Activated CD4-positive, alpha-beta T cell treated with anti-CD3 and anti-CD28 coated beads, Interleukin-10, Interleukin-2, amounts not matched to agents 100 ng/mL and 50 ng/mL, durations not matched to agents 16 hours and 8 hours (primary cell): ENCODE measurements at regions not wholly inside any gene's neighbourhood (a gene's known extent, or its start where the extent isn't known, plus 50 kb on each side); places are given as distances from the start of the nearest gene placed in this dataset.

ENCODE experiments used
- DNase-seq: peaks from one replicate; pipeline ENCODE4 v3.0.0-alpha.2; 2020

DNA sequence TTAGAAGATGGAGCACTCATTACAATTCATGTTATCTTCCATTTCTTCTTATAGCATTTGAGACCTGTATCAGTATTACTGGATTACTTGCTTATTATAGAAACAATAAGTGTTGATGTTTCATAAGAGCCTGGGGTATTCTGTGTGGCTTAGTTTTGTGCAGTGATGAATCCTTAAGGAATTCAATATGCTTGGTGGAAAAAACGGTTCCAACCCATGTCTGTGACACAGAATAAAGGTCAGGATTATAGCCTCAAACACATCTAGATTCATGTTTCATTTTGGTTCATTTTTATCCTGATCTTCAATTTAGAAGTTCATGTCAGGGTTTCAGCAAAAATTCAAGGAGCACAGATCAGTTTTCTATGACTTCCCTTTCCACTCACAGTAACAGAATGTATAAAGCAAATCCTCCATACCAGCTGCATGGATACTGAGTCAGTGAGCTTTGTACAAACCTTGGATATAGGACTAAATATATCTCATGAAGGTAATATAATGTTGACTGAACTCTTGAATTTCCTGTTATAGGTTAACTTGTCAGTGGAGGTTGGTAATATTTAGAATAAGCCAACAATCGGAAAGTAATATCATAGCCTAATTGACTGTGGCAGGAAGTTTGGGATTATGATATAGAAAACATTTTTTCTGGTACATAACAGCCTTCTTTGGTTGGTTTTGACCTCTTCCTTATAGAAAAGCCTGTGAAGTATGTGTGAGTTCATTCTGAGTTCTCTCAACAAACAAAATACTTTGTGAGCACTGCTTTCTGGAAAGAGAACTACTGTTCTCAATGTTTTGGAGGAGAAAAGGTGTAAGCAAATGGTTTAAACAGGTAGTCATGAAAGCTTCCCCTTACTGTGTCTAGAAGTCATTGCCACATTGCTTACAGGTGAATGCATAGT is 218.2 kb upstream of the TPM1 start:
- DNase-seq = no peak

DNA sequence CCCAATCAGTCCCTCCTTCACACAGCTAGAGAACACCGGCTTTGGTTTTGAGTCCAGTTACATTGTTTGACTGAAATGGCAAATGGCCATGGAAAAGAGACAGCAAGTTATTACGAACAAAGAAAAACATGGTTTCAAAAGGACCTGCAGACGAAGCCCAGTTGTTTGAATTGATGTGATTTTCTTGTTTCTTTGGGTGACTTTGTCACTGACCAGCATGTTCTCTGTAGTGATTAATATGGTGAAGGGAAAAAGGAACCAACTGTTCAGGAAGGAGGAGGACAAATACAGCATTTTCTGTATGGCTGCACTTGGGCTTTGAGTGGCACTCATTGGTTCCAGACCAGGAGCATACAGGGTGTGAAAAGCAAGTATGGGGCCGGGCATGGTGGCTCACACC is 217.4 kb upstream of the TPM1 start:
- no peak for DNase-seq

DNA sequence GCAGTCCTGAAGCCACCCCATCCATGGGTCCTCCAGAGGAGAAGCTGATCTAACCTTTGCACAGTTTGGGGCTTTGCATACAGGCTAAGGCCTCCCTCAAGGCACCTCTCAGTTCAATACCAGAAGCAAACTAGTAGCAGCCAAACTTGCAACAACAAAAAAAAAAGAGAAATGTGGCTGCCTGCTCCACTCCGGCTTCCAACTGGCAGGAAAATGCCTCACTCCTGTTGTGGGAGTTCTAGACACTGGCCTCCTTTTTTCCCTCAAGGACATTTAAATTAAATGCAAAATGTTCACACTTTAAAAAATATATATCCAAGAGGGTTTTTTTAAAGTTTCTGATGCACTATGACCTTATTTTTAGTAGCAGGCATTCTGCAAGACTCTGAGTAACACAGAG is 216.0 kb upstream of the TPM1 start:
- DNase-seq = no peak

DNA sequence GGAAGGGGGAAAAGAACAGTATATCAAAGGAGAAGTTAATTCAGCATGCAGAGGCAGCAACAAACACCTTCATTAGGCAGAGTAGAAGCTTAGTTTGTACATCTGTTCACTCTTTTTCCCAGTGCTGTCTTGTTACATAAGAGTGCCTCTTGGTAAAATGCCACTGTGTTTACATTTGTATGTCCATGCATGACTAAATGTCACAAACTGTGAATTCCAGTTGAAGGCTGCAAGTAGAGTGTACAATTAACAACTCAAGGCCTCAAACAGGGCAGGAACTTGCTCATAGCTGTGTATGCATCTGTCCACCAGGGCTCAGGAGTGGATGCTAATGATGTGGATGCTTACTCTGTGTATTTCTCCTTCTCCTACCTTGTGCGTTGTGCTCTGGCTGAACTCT is 214.2 kb upstream of the TPM1 start:
- no peak for DNase-seq

DNA sequence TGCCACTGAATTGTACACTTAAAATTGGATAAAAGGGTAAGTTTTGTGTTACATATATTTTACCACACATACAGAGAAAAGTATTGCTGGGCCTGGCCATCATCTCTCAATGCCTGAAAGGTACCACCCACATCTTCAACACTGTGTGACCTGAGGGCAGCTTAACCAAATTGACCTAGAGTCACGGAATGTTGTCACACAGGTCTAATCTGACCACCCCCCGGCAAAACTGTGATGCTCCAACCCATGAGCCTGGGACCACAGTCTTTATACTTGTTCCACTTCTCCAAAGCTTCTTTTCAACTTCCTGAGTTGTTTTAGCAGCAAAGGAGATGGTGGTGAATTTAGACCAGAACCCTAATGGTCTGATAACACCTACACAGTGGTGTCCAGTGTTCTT is 210.3 kb upstream of the TPM1 start:
- no peak for DNase-seq

DNA sequence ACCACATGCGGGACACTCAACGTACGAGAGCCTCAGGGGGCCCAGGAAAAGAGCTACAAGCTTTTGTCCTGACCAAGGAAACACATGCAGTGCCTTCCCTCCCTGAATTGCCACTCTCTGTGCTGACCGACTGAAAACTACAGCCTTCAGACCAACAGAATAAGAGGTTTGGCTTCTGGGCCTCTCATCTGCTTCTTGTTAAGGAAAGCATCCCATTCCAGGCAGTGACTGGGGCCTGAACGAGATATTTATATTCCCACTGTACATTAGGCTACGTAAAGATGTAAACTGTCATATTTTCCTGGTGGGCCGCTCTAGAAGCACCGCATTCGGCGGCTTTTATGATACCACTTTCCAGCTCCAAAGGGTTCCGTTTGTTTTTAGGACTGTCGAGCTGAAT is 208.9 kb upstream of the TPM1 start:
- no peak for DNase-seq

DNA sequence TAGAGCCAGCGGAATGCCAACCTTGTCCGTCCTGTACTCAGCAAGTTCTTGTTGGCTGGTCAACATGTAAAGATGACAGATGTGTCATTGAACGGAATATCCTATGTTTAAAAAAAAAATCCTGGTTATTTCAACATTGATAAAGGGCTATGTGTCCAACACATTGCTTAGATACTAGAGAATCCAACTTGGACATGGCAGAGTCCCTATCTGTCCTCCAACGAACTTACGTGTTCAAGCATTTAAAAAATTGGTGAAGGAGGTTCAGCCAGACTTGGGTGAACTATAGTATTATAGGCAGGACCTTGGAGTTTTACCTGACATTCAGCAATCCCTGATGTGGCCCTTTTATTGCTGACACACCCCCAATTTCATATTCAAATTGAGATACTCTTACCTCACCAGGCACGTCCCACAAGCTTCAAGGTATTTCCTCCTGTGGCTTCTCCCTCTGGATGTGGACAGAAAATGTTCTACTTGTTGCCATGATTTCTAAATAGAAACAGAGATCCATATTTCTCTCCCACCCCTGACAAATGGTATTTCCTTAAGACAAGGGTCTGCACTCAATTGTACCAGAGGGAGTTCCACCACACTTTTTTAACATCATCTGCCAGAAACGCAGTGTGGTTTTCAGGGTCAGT is 207.7 kb upstream of the TPM1 start:
- DNase-seq = no peak

DNA sequence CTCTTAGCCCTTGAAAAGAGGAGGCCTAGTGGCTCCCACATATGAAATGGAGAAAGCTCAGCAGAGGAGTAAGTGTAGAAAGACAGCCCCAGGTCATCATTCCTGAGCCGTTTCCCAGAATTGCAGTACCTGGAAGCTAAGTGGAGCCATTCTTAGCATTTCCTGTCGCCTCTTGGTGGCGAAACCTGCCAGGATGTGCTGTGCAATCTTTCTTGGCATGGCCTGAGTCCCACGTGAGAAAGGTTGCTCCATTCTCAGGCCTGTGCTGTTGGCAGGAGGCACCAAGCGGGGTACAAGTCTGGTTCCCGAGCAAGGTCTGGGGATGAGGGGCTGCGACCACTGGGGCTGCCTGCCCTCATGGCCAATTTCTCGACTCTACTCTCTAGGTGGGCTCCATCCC is 207.2 kb upstream of the TPM1 start:
- no peak for DNase-seq

DNA sequence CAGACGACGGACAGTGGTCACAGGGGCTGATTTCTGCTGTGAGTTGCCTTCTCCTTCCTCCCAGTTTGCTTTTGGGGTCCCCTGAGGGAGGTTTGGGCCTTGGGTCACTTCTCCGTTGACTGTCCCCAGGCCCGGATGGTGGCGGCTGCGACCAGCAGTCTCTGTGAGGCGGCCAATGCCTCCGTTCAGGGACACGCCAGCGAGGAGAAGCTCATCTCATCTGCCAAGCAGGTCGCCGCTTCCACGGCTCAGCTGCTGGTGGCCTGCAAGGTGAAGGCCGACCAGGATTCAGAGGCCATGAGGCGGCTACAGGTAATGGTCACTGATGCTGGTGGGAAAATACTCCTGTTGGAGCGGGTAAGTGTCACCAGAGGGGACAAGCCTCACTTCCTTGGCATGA is 206.8 kb upstream of the TPM1 start:
- DNase-seq = no peak

DNA sequence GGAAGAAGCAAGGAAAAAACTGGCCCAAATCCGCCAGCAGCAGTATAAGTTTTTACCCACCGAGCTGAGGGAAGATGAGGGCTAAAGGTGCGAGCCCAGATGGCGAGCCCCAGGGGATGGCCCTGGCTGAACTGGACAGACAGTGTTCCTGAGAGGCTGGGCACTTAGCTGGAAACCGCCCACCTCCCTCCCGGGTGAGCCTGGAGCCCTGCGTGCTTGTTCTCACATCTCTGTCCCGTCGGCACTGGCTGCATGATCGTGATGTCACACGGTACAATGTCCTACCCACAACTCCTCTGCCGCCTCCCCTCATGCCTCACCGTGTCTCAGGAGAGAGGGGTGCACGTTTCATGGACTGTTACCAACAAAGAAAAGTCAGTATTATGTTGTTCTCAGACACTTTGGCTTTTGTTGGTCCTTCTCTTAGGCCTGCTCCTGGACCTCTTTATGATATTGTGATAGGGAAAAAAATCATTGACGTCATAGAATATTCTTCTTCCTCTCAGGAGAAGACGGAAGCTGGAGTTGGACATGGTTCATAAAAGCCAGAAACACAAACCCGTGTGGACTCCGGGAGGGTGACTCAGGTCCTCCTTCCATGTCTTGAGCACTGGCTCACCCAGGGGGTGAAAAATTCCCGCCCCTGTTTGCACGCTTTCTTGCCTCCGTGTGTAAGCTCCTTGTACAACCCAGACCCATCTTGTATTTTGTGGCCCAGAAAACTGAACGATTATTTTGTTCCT is 201.8 kb upstream of the TPM1 start:
- no peak for DNase-seq

DNA sequence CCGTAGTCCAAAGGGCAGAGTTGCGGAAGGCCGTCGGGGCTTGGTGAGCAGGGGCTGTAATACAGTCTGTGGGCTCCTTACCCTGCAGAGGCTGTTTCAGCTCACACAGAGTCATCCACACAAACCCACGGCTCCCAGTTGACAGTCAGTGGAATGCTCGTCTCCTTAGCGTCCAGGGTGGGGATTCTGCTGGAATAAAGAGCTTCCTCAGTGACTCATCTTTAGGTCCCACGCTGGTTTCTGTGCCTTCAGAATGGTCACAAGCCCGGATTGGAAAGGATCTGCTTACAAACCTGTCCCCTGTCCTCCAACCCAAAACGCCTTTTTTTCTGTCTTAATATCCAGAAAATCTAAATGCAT is 201.3 kb upstream of the TPM1 start:
- DNase-seq = no peak

DNA sequence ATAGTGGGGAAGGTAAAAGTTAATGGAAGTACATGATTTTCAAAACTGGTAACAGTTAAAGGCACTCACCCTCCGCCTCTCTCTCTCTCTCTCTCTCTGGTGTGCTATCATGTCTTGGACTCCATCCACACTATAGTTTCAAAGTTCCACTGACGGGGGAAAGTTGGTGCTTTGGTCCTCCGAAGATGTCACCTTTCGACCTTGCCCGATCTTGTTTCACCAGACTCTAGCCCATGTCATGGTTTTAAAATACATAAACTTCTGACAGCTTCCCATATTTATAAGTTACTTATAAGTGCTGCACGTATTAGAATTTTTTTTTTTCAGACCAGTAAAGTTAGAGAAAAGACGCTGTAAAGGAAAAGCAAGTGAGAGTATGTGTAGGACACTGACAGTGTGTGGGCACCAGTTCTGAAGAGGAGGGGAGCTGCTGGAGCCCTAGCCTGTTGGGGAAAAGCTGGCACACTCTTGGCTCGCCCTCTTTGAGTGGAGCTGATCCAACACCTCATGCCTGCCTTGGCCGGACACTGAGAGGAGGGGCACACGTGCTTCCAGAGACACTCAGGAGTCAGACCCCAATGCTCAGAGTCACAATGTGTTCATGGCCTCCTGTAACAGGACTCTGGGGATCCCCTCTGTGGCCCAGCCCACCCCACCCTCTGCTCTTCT is 200.5 kb upstream of the TPM1 start:
- DNase-seq = no peak

DNA sequence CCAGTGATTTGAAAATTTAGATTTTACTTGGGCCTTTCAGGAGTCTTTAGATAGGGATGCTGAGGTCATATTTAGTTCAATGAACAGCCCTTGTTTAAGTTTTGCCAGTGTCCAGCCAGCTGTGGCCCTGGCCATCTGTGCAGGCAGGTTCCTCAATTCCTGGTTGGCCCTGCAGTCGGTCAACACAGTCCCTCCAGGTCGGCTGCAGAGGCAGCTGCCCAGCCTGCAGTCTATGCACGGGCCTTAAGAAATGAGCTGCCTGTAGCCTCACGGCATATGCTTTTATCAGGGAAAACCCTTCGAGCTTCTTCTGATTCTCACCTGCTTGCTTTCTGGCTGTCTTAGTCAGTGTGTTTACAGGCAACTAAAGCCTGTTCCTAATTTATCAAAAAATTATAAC is 199.2 kb upstream of the TPM1 start:
- no peak for DNase-seq

DNA sequence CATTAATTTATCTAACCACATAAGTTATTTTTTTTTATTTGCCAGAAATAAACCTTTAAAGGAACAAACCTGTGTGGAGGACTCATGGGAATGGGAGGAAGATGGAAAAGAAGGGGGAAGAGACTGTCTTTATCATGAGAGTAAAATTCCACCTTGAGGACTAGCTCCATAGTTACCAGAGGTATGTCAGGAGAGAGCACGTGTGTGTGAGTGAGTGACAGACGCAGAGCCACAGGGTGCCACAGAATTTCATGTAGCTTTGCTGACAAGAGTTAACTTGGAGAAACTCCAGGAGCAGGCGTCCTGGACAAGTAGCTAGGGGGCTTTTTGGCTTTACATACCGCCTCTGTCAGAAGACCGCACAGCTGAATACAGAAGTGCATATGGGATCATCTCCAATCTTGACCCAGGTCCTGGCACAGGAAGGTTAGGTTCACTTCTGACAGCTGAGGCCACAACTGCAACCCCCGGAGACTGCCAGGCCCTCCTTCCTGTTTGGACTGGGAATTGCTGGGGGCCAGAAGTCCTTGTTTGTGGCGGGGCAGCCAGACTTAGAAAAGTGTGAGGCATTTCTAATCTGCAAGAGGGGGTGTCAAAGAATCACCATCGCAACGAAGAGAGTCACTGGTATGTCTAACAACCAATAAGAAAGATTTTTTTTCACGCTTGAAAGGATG is 197.8 kb upstream of the TPM1 start:
- DNase-seq = no peak

DNA sequence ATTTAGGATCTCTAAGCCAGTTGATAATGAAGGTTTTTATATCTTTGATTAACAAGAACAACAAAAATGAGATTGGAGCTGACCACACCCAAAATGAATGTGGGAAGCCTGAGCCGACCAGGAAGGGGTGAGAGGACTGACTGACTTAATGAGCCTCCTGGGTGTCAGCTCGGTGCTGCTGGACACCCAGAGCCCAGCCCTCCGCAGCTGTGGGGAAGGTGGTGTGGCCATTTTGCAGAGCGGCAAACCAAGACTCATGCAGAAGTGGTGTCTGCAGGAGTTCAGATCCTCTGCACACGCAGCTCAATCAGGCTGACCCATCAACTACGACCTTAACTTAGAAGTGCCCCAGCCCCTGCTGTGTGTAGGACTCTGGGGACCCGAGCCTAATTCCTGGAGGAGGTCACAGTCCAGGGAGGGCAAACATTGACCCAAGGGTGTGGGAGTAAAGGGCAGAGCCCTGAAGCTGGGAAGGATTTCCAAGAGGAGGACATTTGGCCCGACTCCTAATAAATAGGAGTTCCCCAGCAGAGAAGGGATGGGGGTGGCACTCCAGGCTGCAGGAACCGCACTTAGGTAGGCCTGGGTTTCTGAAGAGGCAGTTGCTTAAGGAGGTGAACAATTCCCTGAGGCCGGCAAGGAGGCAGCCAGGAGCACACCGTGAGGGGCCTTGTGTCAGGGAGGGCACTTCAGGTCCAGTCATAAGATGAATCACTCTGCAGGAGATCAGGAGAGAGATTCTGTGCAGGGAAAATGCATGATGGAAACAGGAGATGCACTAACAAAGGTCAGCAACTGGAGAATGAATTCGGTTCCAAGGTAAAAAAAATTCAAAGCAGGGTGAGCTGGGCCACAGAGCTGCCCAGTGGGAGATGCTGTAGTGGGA is 197.1 kb upstream of the TPM1 start:
- DNase-seq = no peak

DNA sequence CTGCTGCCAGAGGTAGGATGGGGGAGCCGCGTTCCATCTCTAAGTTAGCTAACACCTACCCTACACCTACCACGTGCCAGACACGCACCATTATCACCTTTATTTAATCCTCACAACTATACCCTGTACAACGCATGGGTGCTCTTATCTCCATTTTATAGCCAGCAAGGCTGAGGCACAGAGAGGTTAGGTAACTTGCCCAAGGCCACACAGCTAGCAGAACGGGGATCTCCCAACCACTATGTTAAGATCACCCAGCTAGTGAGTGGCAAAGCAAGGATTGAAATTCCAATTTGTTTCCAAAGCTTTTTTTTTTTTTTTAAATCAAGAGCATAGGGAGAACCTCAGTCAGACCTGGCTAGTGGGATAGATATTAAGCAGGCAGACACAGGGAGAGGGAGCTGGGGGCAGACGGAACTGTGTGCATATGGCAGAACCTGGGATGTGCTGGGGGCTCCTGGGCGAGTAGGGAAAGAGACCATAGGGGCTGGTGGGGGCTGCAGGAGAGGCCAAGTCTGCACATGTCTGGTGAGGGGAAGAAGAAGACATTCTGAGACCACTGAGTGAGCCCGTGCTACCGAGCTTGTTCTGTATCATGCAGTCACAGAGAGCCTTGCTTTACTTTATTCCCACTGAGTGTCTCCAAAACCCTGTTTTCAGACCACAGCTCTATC is 196.3 kb upstream of the TPM1 start:
- DNase-seq = no peak

DNA sequence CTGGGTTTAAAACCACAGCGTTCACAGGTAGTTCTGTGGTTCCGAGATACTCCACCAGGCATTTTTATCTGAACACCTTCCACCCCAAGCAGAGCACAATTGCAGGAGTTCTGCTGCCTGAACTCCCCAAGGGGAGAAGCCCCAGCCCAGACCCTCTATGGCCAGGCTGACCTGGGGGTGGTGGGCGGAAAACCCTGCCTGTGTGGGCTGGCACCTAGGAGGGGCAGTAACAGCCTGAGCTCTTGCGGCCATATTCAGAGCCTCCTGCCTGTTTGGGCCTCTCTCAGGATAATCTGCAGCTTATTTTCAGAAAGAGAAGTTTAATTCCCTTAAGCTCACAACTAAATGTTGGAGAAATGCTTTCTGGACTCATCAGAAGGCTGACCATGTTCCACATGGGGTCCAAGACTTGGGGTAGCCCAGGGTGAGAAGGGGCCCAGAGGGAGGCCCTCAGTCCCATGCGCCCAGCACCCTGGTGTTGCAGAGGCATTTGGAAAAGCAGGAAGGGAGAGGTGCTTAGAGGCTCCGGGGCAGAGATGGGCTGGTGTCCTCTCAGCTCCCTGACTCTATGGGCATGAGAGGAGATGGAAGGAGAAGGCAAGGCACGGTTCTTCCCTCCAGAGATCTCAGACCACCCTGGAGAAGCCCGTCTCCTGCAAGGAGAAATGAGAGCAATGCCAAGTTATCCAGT is 195.6 kb upstream of the TPM1 start:
- DNase-seq = no peak

DNA sequence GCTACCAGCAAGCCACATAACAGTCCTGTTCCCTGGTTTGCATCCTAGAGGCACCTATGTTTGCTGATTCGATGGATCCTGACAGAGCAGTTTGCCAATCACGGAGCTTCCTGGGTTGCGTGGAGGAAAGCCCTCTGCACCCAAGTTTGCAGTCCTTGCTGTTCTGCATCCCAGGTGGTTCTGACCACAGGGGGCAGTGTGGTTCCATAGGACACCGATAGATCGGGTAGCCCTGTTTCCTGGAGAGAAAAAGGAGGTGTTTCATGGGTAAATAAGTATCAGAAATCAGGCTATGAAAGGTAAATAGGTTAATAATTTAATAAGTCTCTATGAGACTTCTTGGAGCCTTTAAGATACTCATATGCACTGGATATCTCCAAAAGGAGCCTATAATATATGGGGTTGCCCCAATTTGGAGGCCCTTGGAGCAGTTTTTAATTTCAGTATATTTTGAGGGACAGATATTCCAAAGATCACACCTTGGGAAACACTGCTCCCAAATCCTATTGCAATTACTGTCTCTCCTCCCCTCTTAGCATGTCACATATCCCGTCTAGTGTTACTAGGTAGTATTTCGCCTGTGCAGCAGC is 194.6 kb upstream of the TPM1 start:
- peak; percentile 59 for DNase-seq

DNA sequence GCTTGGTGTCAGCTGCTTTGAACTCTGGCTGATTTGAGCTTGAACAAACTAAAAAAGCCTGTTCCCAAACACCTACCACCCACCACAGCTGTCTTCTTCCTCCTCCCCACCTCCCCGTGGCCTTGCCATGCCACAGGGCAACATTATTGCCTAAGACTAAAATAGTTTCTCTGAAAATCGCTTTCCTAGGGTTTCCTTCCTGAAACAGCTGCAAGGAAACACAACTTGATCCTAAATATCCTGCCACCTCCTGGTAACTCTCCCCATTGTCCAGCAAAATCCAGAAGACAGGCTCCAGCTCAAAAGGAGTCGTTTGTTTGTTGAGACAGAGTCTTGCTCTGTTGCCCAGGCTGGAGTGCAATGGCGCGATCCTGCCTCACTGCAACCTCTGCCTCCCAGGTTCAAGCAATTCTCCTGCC is 193.9 kb upstream of the TPM1 start:
- DNase-seq = no peak
